Muscle layer of colon (tissue), 2 donors: ENCODE measurements at regions not wholly inside any gene's neighbourhood (a gene's known extent, or its start where the extent isn't known, plus 50 kb on each side); places are given as distances from the start of the nearest gene placed in this dataset.

ENCODE experiments used
- H3K27ac ChIP-seq: one replicate; pipeline ENCODE4 v1.7.0; 2013; ENCODE audit warnings: low read depth, mild to moderate bottlenecking, low read length, moderate library complexity
- H3K27me3 ChIP-seq, 2 donors: one replicate each; pipeline ENCODE4 v1.7.0; 2013; ENCODE audit warnings: low read length in 2 of 2, mild to moderate bottlenecking in 2 of 2; ENCODE audit not compliant: insufficient read depth in 2 of 2, control insufficient read depth in 1 of 2
- H3K36me3 ChIP-seq: one replicate; pipeline ENCODE4 v1.7.0; 2013; ENCODE audit warnings: mild to moderate bottlenecking, low read length; ENCODE audit not compliant: insufficient read depth
- H3K4me1 ChIP-seq: one replicate; pipeline ENCODE4 v1.7.0; 2013; ENCODE audit warnings: mild to moderate bottlenecking, low read length; ENCODE audit not compliant: insufficient read depth
- H3K4me3 ChIP-seq, 2 donors: one replicate each; pipeline ENCODE4 v1.7.0; 2013; ENCODE audit warnings: low read length in 2 of 2, low read depth in 1 of 2, mild to moderate bottlenecking in 1 of 2, moderate library complexity in 1 of 2
- H3K9ac ChIP-seq: one replicate; pipeline ENCODE4 v1.7.0; 2013; ENCODE audit warnings: low read length
- H3K9me3 ChIP-seq: one replicate; pipeline ENCODE4 v1.7.0; 2013; ENCODE audit warnings: mild to moderate bottlenecking, low read length
- donor health status: abdominal sarcoma.
- donor health status: Adenocarcinoma of cecum.

- no peaks in the 10 kb centered on the region for H3K27me3 ChIP-seq
- no peaks in the 10 kb centered on the region for H3K9me3 ChIP-seq
- H3K36me3 ChIP-seq = no peaks in the 10 kb centered on the region
- H3K27ac ChIP-seq = no peak overlapping the region
- no peaks in the 10 kb centered on the region for H3K4me1 ChIP-seq
- no peak overlapping the region for H3K4me3 ChIP-seq
- H3K9ac ChIP-seq = no peak overlapping the region
Observed at GRCh38 chr21:19322360-19322759, 918.8 kb upstream of the TMPRSS15 start.

DNA sequence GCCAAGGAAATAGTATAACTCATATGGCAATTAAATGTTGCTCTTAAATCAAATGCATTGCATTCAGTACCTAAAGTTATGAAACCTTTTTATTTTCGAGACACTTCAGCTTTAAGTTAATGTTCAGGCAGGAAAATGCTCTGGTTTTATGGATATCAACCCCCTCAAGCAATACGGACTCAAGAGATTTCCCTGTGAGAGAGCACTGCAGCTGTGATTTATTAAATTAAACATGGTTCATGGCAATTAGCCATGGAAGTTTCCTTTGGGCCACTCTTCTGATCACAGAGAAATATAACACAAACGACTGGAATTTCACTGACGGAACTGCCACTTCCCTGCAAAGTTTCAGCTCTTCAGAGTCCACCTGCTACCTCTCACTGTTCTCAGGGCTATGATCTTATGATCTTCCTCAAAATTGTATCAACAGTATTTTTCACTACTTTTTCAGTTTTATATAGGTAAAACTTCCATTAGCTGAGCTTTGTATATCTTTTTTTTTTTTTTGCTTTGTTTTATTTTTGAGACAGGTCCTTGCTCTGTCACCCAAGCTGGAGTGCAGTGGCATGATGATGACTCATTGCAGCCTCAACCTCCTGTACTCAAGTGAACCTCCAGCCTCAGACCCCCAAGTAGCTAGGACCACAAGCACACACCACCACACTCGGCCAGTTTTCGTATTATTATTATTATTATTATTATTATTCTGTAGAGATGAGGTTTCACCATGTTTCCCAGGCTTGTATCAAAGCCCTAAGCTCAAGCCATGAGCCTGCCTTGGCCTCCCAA is 923.1 kb upstream of the TMPRSS15 start:
- H3K27ac ChIP-seq = no peak overlapping the region
- no peaks in the 10 kb centered on the region for H3K4me1 ChIP-seq
- H3K4me3 ChIP-seq = no peak overlapping the region
- no peaks in the 10 kb centered on the region for H3K9me3 ChIP-seq
- no peak overlapping the region for H3K9ac ChIP-seq
- no peaks in the 10 kb centered on the region for H3K27me3 ChIP-seq
- H3K36me3 ChIP-seq = no peaks in the 10 kb centered on the region

GRCh38 chr21:19328954-19329353 is 925.4 kb upstream of the TMPRSS15 start:
- Histone ChIP-seq H3K36me3 (no peaks in the 10 kb centered on the region), H3K27me3 (no peaks in the 10 kb centered on the region)

DNA sequence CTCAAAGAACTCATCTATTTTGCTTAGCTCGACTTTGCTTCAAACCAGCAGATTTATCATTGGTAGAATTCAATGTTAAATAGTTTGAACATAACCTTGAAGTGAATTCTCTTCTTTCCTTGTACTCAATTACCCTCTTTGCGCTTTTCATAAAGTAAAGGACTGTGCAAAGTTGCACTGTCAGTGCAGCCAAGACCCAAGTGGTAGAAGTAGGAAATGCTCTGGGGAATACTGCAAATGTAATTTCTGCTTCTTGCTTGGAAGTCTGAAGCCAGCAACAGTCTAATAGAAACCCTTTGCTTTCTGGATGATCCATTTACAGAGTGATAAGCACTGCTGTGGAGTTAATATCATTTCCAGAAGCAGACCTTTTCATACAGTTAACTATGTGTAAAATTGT is 936.7 kb upstream of the TMPRSS15 start:
- no peak overlapping the region for H3K4me3 ChIP-seq
- no peaks in the 10 kb centered on the region for H3K4me1 ChIP-seq
- no peak overlapping the region for H3K9ac ChIP-seq
- H3K9me3 ChIP-seq = no peaks in the 10 kb centered on the region
- no peak overlapping the region for H3K27ac ChIP-seq
- H3K27me3 ChIP-seq = no peaks in the 10 kb centered on the region
- no peaks in the 10 kb centered on the region for H3K36me3 ChIP-seq

More at GRCh38 chr21:19328954-19329353, 925.4 kb upstream of the TMPRSS15 start:
- H3K4me1 ChIP-seq = no peaks in the 10 kb centered on the region
- H3K27ac ChIP-seq = no peak overlapping the region
- no peaks in the 10 kb centered on the region for H3K9me3 ChIP-seq
- H3K9ac ChIP-seq = no peak overlapping the region
- H3K4me3 ChIP-seq = no peak overlapping the region

DNA sequence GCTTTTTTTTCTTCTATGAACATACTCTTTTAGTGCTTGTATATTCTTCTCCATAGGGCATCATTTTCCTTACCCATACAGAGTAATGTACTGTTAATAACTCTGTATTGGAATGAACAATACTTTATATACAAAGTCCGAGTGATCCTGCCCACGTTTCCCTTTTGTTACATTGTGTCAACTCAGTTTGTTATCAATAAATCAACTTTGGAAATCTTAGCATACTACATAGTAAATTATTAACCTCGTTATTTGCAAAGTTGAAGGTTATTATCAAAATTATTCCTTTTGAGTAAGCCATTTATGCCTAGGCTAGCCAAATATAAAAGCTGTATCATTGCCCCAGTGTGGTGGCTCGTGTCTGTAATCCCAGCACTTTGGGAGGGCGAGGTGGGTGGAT is 937.4 kb upstream of the TMPRSS15 start:
- H3K4me3 ChIP-seq = no peak overlapping the region
- no peaks in the 10 kb centered on the region for H3K27me3 ChIP-seq
- no peak overlapping the region for H3K27ac ChIP-seq
- no peaks in the 10 kb centered on the region for H3K9me3 ChIP-seq
- no peak overlapping the region for H3K9ac ChIP-seq
- no peaks in the 10 kb centered on the region for H3K36me3 ChIP-seq
- H3K4me1 ChIP-seq = no peaks in the 10 kb centered on the region

DNA sequence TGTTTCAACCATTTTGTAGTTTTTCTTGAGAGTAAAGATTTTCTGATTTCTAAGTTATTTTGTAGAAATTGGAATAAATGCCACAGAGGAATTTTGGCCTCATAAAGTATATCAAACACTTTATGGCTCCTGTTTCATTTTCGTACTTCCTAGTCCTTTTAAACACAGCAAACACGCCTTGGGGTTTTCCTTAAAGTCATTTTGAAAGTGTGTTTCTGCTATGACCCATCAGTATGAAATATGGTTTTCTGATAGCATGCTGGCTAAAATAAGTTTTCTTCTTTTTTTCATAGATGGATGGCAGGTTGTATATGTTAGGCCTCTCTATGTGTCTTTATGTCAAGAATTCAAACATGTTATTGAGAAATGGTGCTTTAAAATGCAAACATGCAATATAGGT is 940.1 kb upstream of the TMPRSS15 start:
- H3K9me3 ChIP-seq = no peaks in the 10 kb centered on the region
- no peaks in the 10 kb centered on the region for H3K27me3 ChIP-seq
- no peak overlapping the region for H3K9ac ChIP-seq
- no peak overlapping the region for H3K4me3 ChIP-seq
- no peaks in the 10 kb centered on the region for H3K4me1 ChIP-seq
- no peak overlapping the region for H3K27ac ChIP-seq
- no peaks in the 10 kb centered on the region for H3K36me3 ChIP-seq

DNA sequence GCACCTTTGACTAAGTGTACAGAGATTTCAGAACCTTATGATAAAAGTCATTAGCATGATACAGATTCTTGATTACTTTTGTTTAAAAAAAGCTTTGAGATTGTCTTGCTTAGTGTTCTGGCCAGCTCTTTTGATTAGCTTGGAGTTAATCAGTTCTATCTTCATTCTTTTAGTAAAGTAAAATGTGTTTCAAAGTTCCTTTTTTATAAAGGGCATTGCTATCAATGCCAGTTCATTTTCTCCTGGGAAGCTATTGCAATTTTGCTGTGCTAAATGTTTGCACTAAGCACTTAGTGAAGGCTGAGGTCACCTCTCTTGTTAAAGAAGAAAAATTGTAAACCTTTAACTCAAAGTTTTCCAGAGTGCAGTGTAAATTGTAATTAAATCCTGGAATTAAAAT is 946.7 kb upstream of the TMPRSS15 start:
- no peaks in the 10 kb centered on the region for H3K4me1 ChIP-seq
- H3K9ac ChIP-seq = no peak overlapping the region
- no peaks in the 10 kb centered on the region for H3K27me3 ChIP-seq
- no peak overlapping the region for H3K4me3 ChIP-seq
- H3K9me3 ChIP-seq = no peaks in the 10 kb centered on the region
- H3K36me3 ChIP-seq = no peaks in the 10 kb centered on the region
- H3K27ac ChIP-seq = no peak overlapping the region

DNA sequence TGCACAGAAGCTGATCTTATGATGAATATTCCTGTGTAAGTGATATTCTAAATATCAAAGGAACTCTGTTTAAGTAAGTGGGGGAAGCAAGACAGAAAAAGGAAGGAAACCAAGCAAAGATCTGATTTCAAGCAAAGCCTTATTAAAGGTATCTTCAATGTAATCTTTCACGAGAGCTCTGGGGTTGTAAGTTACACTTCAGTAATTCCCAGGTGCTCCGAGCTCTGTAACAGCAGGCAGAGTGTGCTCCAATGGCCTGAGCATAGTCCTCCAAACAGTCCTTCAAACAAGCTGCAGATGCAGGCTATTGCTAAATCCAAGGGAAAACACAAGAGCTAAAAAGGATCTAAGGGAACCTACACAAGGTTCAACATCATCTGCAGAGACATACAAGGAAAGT is 949.7 kb upstream of the TMPRSS15 start:
- Histone ChIP-seq H3K9ac (no peak overlapping the region), H3K27me3 (no peaks in the 10 kb centered on the region), H3K4me3 (no peak overlapping the region), H3K4me1 (no peaks in the 10 kb centered on the region), H3K9me3 (no peaks in the 10 kb centered on the region), H3K36me3 (no peaks in the 10 kb centered on the region), H3K27ac (no peak overlapping the region)

DNA sequence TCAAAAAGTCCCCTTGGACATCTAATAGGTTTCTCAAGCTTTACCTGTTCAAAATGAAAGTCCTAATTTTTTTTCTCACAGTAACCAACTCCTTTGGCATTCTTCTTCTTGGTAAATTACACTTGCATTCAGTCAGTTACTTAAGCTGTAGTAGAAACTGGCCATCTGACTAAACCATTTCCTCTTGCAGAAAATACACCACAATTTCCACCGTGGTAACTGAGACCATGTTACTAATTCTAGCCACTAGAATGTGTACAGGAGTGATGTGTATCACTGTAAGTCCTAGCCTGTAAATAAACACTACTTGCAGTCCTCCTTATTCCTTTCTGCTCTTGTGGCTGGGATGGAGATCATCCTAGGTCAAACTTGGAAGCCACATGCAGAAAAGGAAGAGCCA is 965.4 kb upstream of the TMPRSS15 start:
- H3K9ac ChIP-seq = no peak overlapping the region
- no peak overlapping the region for H3K27ac ChIP-seq
- H3K9me3 ChIP-seq = no peaks in the 10 kb centered on the region
- H3K4me3 ChIP-seq = no peak overlapping the region
- no peaks in the 10 kb centered on the region for H3K36me3 ChIP-seq
- no peaks in the 10 kb centered on the region for H3K27me3 ChIP-seq
- no peaks in the 10 kb centered on the region for H3K4me1 ChIP-seq

GRCh38 chr21:19392390-19392789 is 988.8 kb upstream of the TMPRSS15 start:
- Histone ChIP-seq H3K27me3 (no peaks in the 10 kb centered on the region), H3K4me3 (no peak overlapping the region), H3K27ac (no peak overlapping the region), H3K9ac (no peak overlapping the region), H3K9me3 (no peaks in the 10 kb centered on the region), H3K4me1 (no peaks in the 10 kb centered on the region), H3K36me3 (no peaks in the 10 kb centered on the region)

- no peaks in the 10 kb centered on the region for H3K36me3 ChIP-seq
- no peaks in the 10 kb centered on the region for H3K27me3 ChIP-seq
- no peaks in the 10 kb centered on the region for H3K9me3 ChIP-seq
Observed at GRCh38 chr21:19400223-19400770, 996.7 kb upstream of the TMPRSS15 start.

DNA sequence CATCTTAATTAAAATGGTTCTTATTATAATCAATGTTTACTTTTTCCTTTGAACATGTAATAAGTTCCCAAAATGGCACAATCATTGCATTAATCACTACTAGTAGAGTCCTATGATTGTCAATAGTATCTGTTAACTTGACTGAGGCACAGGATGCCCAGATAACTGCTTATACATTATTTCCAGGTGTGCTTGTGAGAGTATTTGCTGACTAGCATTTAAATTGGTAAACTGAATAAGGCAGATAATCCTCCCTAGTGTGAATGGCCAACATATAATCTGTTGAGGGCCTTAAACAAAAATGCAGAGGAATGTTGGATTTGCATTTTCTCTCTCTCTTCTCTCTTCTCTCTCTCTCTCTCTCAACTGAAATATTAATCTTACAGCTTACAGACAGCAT is 999.3 kb upstream of the TMPRSS15 start:
- H3K4me1 ChIP-seq = no peaks in the 10 kb centered on the region
- no peak overlapping the region for H3K9ac ChIP-seq
- no peak overlapping the region for H3K4me3 ChIP-seq
- no peaks in the 10 kb centered on the region for H3K9me3 ChIP-seq
- no peaks in the 10 kb centered on the region for H3K27me3 ChIP-seq
- no peaks in the 10 kb centered on the region for H3K36me3 ChIP-seq
- H3K27ac ChIP-seq = no peak overlapping the region

More at GRCh38 chr21:19400223-19400770, 996.7 kb upstream of the TMPRSS15 start:
- Histone ChIP-seq H3K4me3 (no peak overlapping the region), H3K27ac (no peak overlapping the region), H3K9ac (no peak overlapping the region), H3K4me1 (no peaks in the 10 kb centered on the region)
